M059J (cell line): ENCODE measurements at regions not wholly inside any gene's neighbourhood (a gene's known extent, or its start where the extent isn't known, plus 50 kb on each side); places are given as distances from the start of the nearest gene placed in this dataset.
"Not testable (repeated sequence)": the region's sequence is repeated elsewhere in the genome, so short reads cannot be mapped to it uniquely, and the experiment has no call there.

Experiments used
- DNase-seq: peaks from one replicate; pipeline ENCODE4 v3.0.0-alpha.2; 2012; ENCODE audit warnings: low read depth

- no peak for DNase-seq
These were observed 2447.7 kb downstream of the PCDH9 start for GRCh38 chr13:64782466-64782865.

- DNase-seq = no peak
These were observed 2452.1 kb downstream of the PCDH9 start for GRCh38 chr13:64778002-64778401.

GRCh38 chr13:64774915-64775314 is 2455.2 kb downstream of the PCDH9 start:
- no peak for DNase-seq

DNA sequence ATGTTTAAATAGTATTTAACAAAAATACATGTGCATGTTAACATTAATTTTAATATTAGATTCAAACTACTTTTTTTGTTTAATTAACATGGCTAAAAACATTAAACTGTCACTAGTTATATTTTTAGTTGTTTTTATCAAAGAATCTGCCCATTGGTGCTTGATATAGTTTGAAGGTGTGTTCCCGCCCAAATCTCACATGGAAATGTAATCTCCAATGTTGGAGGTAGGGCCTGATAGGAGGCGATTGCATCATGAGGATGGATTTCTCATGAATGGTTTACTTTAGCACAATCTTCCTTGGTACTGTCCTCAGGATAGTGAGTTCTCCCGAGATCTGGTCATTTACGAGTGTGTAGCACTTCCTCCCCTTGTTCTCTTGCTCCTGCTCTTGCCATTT is 2459.4 kb downstream of the PCDH9 start:
- DNase-seq = no peak

GRCh38 chr13:64767054-64767453 is 2463.1 kb downstream of the PCDH9 start:
- DNase-seq = no peak

GRCh38 chr13:64765636-64766035 is 2464.5 kb downstream of the PCDH9 start:
- no peak for DNase-seq

- DNase-seq = no peak
These were observed 2471.5 kb downstream of the PCDH9 start for GRCh38 chr13:64758521-64759244.

GRCh38 chr13:64756621-64757020 is 2473.5 kb downstream of the PCDH9 start:
- DNase-seq = no peak

DNA sequence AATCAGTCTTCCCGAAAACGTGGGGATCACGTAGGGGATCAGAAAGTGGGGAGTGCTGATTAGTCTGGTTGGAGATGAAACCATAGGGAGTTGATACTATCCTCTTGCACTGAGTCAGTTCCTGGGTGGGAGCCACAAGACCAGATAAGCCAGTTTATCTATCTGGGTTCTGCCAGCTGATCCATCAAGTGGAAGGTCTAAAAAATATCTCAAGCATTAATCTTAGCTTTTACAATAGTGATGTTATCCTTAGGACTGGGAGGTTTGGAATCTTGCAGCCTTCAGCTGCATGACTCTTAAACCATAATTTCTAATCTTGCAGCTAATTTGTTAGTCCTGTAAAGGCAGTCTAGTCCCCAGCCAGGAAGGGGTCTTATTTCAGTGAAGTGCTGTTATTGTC is 2474.2 kb downstream of the PCDH9 start:
- no peak for DNase-seq

- no peak for DNase-seq
These were observed 2476.7 kb downstream of the PCDH9 start for GRCh38 chr13:64753233-64754000.

- DNase-seq = no peak
These were observed 2480.8 kb downstream of the PCDH9 start for GRCh38 chr13:64749301-64749700.

- no peak for DNase-seq
These were observed 2483.3 kb downstream of the PCDH9 start for GRCh38 chr13:64746845-64747244.

DNA sequence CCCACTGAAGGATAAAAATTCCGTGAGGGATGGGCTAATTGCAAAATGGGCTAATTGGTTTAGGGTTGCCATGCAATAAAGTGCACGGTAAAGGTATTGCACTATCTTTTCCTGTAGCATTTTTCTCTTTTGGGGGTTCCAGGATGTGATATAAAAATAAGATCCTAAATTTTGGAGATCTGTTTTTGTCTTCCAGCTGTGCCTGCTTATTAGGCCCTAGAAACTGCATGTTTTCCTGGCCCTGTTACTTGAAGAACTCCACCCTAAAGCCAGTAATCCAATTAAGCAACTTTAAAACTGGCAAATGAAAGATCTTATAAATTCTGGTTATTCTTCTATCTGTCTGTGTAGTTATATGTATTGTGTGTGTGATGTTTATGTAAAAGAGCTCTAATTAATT is 2489.6 kb downstream of the PCDH9 start:
- no peak for DNase-seq

DNA sequence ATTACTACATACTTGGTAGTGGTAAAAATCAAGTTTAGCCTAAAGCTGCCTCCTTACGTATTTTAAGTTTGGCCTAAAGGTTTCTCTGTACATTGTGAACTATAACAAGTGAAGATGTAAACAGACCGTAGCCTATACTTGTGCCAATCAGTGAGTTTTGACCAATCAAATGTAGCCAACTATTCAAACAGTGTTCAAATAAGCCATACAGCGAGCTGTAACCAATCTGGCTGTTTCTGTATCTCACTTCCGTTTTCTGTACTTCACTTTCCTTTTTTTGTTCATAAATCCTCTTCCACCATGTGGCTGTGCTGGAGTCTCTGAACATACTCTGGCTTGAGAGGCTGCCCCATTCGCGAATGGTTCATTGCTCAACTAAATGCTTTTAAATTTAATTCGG is 2504.6 kb downstream of the PCDH9 start:
- DNase-seq = peak; percentile 11

DNA sequence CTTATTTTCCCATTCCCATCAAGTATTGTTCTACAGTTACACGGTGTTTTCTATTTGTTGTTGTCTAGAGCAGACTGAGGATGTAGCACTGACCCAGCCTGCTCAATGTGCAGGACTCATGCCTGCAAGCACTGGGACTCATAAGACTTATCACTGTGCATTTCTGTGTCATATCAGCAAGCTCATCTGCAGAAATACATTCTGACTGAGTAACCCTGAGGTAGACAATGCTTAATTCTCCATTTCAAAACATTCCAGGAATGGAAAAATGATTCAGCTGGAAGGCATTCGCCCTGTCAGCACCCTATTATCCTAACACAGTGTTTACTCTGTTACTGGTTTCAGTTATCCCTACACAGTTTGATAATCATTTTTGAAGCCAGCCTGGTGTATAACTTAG is 2506.4 kb downstream of the PCDH9 start:
- DNase-seq = peak; percentile 72

DNA sequence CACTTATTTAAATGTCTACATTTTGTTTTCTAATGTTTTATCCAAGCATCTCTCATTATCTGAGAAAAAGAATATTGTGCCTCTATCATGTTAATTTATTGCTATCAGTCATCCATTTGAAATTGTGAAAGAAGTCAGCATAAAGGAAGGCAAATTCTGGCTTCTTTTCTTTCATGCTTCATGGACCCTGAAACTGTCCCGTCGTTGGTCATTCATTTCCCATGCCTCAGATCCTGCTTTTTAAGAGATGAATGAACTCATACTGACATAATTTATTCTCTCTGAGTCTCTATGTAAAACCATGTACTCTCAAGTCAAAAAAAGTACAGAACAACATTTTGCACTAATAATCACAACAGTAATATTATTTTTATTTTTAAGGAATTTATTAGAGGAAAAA is 2512.0 kb downstream of the PCDH9 start:
- DNase-seq = no peak

GRCh38 chr13:64716936-64717335 is 2513.2 kb downstream of the PCDH9 start:
- no peak for DNase-seq

- no peak for DNase-seq
These were observed 2521.1 kb downstream of the PCDH9 start for GRCh38 chr13:64709079-64709478.

GRCh38 chr13:64704121-64704649 is 2526.0 kb downstream of the PCDH9 start:
- no peak for DNase-seq

- DNase-seq = no peak
These were observed 2532.9 kb downstream of the PCDH9 start for GRCh38 chr13:64697226-64697625.

DNA sequence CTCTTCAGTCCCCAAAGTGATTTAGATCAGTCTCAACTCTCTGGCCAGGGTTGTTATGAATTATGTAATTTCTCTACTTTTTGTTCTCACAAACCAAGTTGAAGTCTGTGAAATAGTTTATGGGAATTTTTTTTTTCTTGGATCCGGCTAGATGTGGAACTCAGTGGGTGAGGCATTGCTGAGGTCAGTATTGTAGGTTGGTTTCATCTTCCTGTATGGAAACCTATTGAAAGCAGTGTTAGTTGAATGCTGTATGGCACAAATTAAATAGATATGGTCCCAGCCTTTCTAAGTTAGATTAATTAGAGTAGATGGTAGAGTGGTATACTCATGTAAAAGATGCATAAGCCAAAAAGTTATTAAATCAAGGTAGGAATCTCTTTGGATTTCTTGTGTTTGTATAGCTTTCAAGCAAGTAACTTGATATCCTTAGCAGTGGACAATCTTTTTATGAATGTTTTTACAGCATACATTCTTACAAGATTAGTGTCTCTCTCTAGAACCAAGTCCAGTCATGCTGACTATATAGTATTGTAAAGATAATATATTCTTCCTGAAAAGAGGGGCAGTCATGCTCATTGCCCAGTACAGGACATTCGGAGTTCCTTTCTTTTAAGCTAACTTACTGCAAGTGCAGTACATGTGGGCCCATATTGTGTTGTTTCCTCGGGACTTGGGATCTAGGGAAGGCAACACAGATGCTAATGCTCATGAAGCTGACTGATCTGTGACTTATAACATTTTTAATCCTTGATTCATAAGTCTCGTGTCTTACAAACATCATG is 2541.1 kb downstream of the PCDH9 start:
- DNase-seq = no peak

DNA sequence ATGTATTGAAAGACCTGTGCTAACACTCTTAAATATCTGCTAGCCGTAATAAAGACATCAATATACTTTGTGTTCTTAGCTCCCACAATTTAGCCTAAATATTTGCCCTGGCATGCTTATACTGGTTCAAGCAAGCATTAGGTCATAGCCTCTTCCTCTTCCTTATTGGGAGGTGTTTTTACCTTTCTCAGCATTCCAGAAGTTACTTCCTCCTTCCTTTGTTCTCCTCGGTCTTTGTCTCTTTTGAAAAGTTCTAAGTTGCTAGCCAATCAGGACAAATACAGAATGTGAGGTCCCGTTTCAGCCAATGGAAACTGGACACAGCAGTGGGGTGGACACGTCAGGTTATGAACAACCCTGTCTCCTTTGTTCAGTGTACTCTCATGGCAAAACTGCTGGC is 2543.6 kb downstream of the PCDH9 start:
- not testable (repeated sequence) for DNase-seq
